HepG2 (cell line): ENCODE measurements at regions not wholly inside any gene's neighbourhood (a gene's known extent, or its start where the extent isn't known, plus 50 kb on each side); places are given as distances from the start of the nearest gene placed in this dataset.

Experiments
- ATAC-seq: fragments of 200-7000 bp; cut with Tn5 transposase; 3 replicates; pipeline ENCODE4 v1.9.1; 2020; ENCODE audit warnings: mild to moderate bottlenecking, moderate library complexity
- BruUV-seq: library from RNA; stranded (reverse); fragments of 400-500 nt; replicated peaks from 2 replicates; lab custom pipeline; 2021; lab: Mats Ljungman, UMichigan
- CTCF ChIA-PET: fragments of 300-600 bp; formaldehyde crosslinking; extraction: SDS; loops from one replicate; lab custom pipeline; 2021; ENCODE audit warnings: low total read pairs, inconsistent platforms, low intra/inter-chr PET ratio; lab: Yijun Ruan, JAX
- POLR2A ChIA-PET: fragments of 350-600 bp; sonication (Branson Sonifier 250); formaldehyde crosslinking; loops from one replicate; lab custom pipeline; 2020; ENCODE audit warnings: antibody characterized with exemption, inconsistent platforms; lab: Yijun Ruan, JAX
- DNase-seq: peaks from one replicate; pipeline ENCODE4 v3.0.0-alpha.2; 2015; ENCODE audit warnings: low spot score
- FAIRE-seq: peaks from 3 replicates; lab custom pipeline; 2011; peaks lifted over from hg19 to GRCh38; lab: Jason Lieb, UNC
- H2AFZ ChIP-seq: one replicate; pipeline ENCODE4 v1.6.1; 2011; ENCODE audit warnings: low read length, inconsistent platforms
- H3K27ac ChIP-seq: fragments of 300-600 bp; 3 replicates; pipeline ENCODE4 v1.8.0; 2011; ENCODE audit warnings: mixed run types, mild to moderate bottlenecking, mixed read lengths, low read length, inconsistent platforms; ENCODE audit not compliant: insufficient read depth; ENCODE audit errors: extremely low read length
- H3K27me3 ChIP-seq, 2 experiments: fragments of 200-600 bp in 1 of 2; 2 replicates in 1 of 2; 3 replicates in 1 of 2; pipeline versions ENCODE4 v1.6.0 to v1.8.0; 2011; ENCODE audit warnings: low read length in 2 of 2, mild to moderate bottlenecking in 2 of 2, moderate library complexity in 2 of 2, inconsistent platforms in 1 of 2; ENCODE audit not compliant: insufficient read depth in 2 of 2, control insufficient read depth in 1 of 2
- H3K36me3 ChIP-seq, 2 experiments: fragments of 200-600 bp in 1 of 2; replicated peaks in 1 of 2; 2 replicates in 1 of 2; 3 replicates in 1 of 2; pipeline versions ENCODE4 v1.5.1 to v1.8.0; 2011; ENCODE audit warnings: low read length in 2 of 2, inconsistent platforms in 1 of 2; ENCODE audit not compliant: insufficient read depth in 2 of 2, control insufficient read depth in 1 of 2
- H3K4me1 ChIP-seq: 2 replicates; pipeline ENCODE4 v1.5.1; 2012; ENCODE audit warnings: low read length, inconsistent platforms; ENCODE audit not compliant: insufficient read depth
- H3K4me2 ChIP-seq: 2 replicates; pipeline ENCODE4 v1.6.0; 2011; ENCODE audit warnings: low read depth, low read length, inconsistent platforms
- H3K4me3 ChIP-seq, 3 experiments: fragments of 200-600 bp in 1 of 3; sonication (generic), shearing (Covaris generic) in 1 of 3; replicated peaks in 1 of 3; 2 replicates each; pipeline ENCODE4 v1.5.1; 2011 to 2016; ENCODE audit warnings: low read length in 3 of 3, inconsistent platforms in 2 of 3, low read depth in 2 of 3, mild to moderate bottlenecking in 2 of 3, control low read depth in 1 of 3, mixed read lengths in 1 of 3; ENCODE audit not compliant: insufficient read depth in 1 of 3
- H3K79me2 ChIP-seq: one replicate; pipeline ENCODE4 v1.6.1; 2011; ENCODE audit warnings: low read length, inconsistent platforms; ENCODE audit not compliant: insufficient read depth
- H3K9ac ChIP-seq: 2 replicates; pipeline ENCODE4 v1.6.0; 2011; ENCODE audit warnings: mild to moderate bottlenecking, low read depth, low read length, inconsistent platforms; ENCODE audit not compliant: insufficient read depth
- H3K9me3 ChIP-seq: 2 replicates; pipeline ENCODE4 v1.5.1; 2012; ENCODE audit warnings: mild to moderate bottlenecking, low read length
- H4K20me1 ChIP-seq: 2 replicates; pipeline ENCODE4 v1.6.0; 2011; ENCODE audit warnings: inconsistent platforms, mild to moderate bottlenecking, low read length, moderate library complexity; ENCODE audit not compliant: insufficient read depth
- BCL6 ChIP-seq: IDR thresholded peaks from 2 replicates; pipeline ENCODE4 v1.6.1; 2016; ENCODE audit warnings: missing genetic modification reagents, missing compliant biosample characterization
- IKZF4 ChIP-seq: sonication (generic); formaldehyde crosslinking; IDR thresholded peaks from 2 replicates; pipeline ENCODE4 v1.5.1; 2020; ENCODE audit warnings: borderline replicate concordance, mild to moderate bottlenecking, low read depth, missing genetic modification reagents; ENCODE audit errors: not compliant biosample characterization
- PHB2 ChIP-seq: fragments of 450-650 bp; IDR thresholded peaks from 2 replicates; pipeline ENCODE4 v1.6.1; 2018; ENCODE audit not compliant: partially characterized antibody
- PRPF4 ChIP-seq: fragments of 200-400 bp; formaldehyde crosslinking; IDR thresholded peaks from 2 replicates; pipeline ENCODE4 v1.6.1; 2016; ENCODE audit warnings: low read length, low read depth; ENCODE audit not compliant: poor library complexity, severe bottlenecking
- TBL1XR1 ChIP-seq: fragments of 150-350 bp; IDR thresholded peaks from 2 replicates; pipeline ENCODE4 v1.6.1; 2014; ENCODE audit warnings: borderline replicate concordance, low read length; ENCODE audit not compliant: partially characterized antibody
- TGIF2 ChIP-seq: IDR thresholded peaks from 2 replicates; pipeline ENCODE4 v1.6.1; 2016; ENCODE audit warnings: control low read depth, missing compliant biosample characterization
- ZMAT3 ChIP-seq: sonication (generic); formaldehyde crosslinking; conservative IDR thresholded peaks from 2 replicates; pipeline ENCODE4 v1.7.0; 2021; ENCODE audit warnings: missing genetic modification reagents
- ZNF232 ChIP-seq: sonication (generic); formaldehyde crosslinking; IDR thresholded peaks from 2 replicates; pipeline ENCODE4 v1.4.0; 2020; ENCODE audit warnings: missing genetic modification reagents, borderline replicate concordance
- ZNF296 ChIP-seq: sonication (generic); formaldehyde crosslinking; conservative IDR thresholded peaks from 2 replicates; pipeline ENCODE4 v1.5.0; 2020; ENCODE audit warnings: mild to moderate bottlenecking, missing genetic modification reagents
- ZNF350 ChIP-seq: sonication (generic); formaldehyde crosslinking; IDR thresholded peaks from 2 replicates; pipeline ENCODE4 v1.4.0; 2020; ENCODE audit warnings: mild to moderate bottlenecking, low read depth, missing genetic modification reagents, borderline replicate concordance
- ZNF468 ChIP-seq: sonication (generic); formaldehyde crosslinking; IDR thresholded peaks from 2 replicates; pipeline ENCODE4 v1.8.0; 2022; ENCODE audit warnings: mild to moderate bottlenecking, moderate library complexity, missing genetic modification reagents
- ZNF569 ChIP-seq: sonication (generic); formaldehyde crosslinking; IDR thresholded peaks from 2 replicates; pipeline ENCODE4 v1.5.0; 2020; ENCODE audit warnings: mild to moderate bottlenecking, missing genetic modification reagents, moderate library complexity, borderline replicate concordance
- ZNF614 ChIP-seq: IDR thresholded peaks from 2 replicates; pipeline ENCODE4 v1.6.1; 2018; ENCODE audit warnings: missing biosample characterization, missing genetic modification reagents, inconsistent platforms, borderline replicate concordance
- WGBS: methylation state at CpG from one replicate; pipeline ENCODE4 v1.1.6; 2017; ENCODE audit warnings: low lambda C conversion rate; 5-methylcytosine and 5-hydroxymethylcytosine counted together
- in situ Hi-C: cut with HindIII; loops from 2 replicates; pipeline ENCODE4 v1.10.0; 2017; ENCODE audit warnings: low pct_unique_long_range_greater_than_20kb; ENCODE audit not compliant: extremely low pct_ligation_motif_present
- intact Hi-C: fragments of 100-400 bp; cut with micrococcal nuclease; formaldehyde crosslinking; loops from one replicate; pipeline ENCODE4 v1.10.0; 2022; ENCODE audit not compliant: unreplicated experiment
- TF ChIP-seq, protein P1 (sequence below): sonication (generic); formaldehyde crosslinking; conservative IDR thresholded peaks from 2 replicates; pipeline ENCODE4 v1.8.0; 2022; ENCODE audit warnings: mild to moderate bottlenecking, moderate library complexity, missing genetic modification reagents
- TF ChIP-seq, protein P2 (sequence below): sonication (generic); formaldehyde crosslinking; IDR thresholded peaks from 2 replicates; pipeline ENCODE4 v1.4.0; 2020; ENCODE audit warnings: missing genetic modification reagents, mild to moderate bottlenecking, borderline replicate concordance

DNA sequence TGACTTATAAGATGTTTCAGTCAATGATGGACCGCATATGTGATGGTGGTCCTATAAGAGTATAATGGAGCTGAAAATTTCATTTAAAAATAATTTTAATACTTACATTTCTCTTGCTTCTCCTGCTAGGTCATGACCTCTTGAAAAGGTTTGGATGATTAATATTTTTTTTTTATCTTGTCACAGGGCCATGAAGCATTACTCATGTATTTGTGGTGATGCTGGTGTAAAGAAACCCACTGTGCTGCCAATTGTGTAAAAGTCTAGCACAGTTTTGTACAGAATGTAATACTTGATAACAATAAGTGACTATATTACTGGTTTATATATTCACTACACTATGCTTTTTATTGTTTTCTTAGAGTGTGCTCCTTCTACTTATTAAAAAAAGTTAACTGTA, 124.2 kb upstream of the CELF4 start:
- Histone ChIP-seq H3K27me3 (no peaks in the 10 kb centered on the region), H4K20me1 (no peaks in the 10 kb centered on the region), H2AFZ (no peak overlapping the region), H3K4me3 (no peak overlapping the region), H3K79me2 (no peaks in the 10 kb centered on the region), H3K4me2 (no peak overlapping the region), H3K36me3 (no peaks in the 10 kb centered on the region), H3K9ac (no peak overlapping the region)
- WGBS = 66% methylated on average over 1 of the region's 1 CpG
- ChIA-PET POLR2A (no interaction called here), CTCF (no interaction called here)
- in situ Hi-C loops = no loop called here
- FAIRE-seq (no peak), ATAC-seq (no peak), DNase-seq (no peak)
- no TSS peak for BruUV-seq
- TF ChIP-seq ZNF350 (CRISPR knock-in tag) = no peak
- no peak for TF ChIP-seq ZNF296 (CRISPR knock-in tag)
- no peak for TF ChIP-seq TGIF2 (CRISPR knock-in tag)
- no peak for TF ChIP-seq ZNF614 (CRISPR knock-in tag)
- TF ChIP-seq ZNF468 (CRISPR knock-in tag) = no peak
- TF ChIP-seq, all 625 proteins: peak for 0
- no peaks in the 10 kb centered on the region for H3K9me3 ChIP-seq
- intact Hi-C loops = no loop called here
- no peak overlapping the region for H3K27ac ChIP-seq
- H3K4me1 ChIP-seq = no peaks in the 10 kb centered on the region

DNA sequence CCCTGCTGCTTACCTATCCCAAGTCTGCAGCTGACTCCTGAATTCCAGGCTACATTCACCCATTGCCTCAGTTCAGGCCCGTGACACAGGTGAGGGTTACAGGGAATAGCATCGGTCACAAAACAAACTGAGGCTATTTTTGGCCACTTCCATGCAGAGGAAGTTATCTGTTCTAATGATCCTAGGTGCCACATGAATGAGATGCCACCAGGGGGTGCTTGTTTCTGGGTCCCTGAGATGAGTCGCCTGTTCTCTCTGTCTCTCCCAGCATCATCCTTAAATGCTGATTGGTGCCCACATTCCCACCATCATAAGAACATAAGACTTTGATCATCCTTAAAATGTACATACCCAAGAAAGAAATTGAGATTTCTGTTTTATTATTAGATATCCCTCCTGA, 119.0 kb upstream of the CELF4 start:
- WGBS = 4% methylated on average over 3 of the region's 3 CpGs
- peaks cover 0 to 4% of the 10 kb centered on the region in 2 experiments; a peak in 1 of 5 replicates for H3K27me3 ChIP-seq
- no peaks in the 10 kb centered on the region for H3K36me3 ChIP-seq
- intact Hi-C loops = no loop called here
- H2AFZ ChIP-seq = no peak overlapping the region
- ChIA-PET CTCF (no interaction called here), POLR2A (no interaction called here)
- H3K4me1 ChIP-seq = no peaks in the 10 kb centered on the region
- no peak overlapping the region for H3K27ac ChIP-seq
- H3K4me3 ChIP-seq = no peak overlapping the region
- no peaks in the 10 kb centered on the region for H3K9me3 ChIP-seq
- H4K20me1 ChIP-seq = no peaks in the 10 kb centered on the region
- BruUV-seq = no TSS peak
- ATAC-seq (peak; percentile 25; the same call in 1 of the 3 replicates), FAIRE-seq (no peak), DNase-seq (no peak)
- no peak overlapping the region for H3K9ac ChIP-seq
- no peak overlapping the region for H3K4me2 ChIP-seq
- no peaks in the 10 kb centered on the region for H3K79me2 ChIP-seq
- in situ Hi-C loops = no loop called here
- TF ChIP-seq PHB2 = no peak
- TF ChIP-seq ZMAT3 (CRISPR knock-in tag) = no peak
- TF ChIP-seq PRPF4 = no peak
- no peak for TF ChIP-seq BCL6 (CRISPR knock-in tag)
- TF ChIP-seq, protein P1, sequence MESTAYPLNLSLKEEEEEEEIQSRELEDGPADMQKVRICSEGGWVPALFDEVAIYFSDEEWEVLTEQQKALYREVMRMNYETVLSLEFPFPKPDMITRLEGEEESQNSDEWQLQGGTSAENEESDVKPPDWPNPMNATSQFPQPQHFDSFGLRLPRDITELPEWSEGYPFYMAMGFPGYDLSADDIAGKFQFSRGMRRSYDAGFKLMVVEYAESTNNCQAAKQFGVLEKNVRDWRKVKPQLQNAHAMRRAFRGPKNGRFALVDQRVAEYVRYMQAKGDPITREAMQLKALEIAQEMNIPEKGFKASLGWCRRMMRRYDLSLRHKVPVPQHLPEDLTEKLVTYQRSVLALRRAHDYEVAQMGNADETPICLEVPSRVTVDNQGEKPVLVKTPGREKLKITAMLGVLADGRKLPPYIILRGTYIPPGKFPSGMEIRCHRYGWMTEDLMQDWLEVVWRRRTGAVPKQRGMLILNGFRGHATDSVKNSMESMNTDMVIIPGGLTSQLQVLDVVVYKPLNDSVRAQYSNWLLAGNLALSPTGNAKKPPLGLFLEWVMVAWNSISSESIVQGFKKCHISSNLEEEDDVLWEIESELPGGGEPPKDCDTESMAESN = no peak
- no peak for TF ChIP-seq TBL1XR1
- no peak for TF ChIP-seq ZNF569 (CRISPR knock-in tag)
- no peak for TF ChIP-seq ZNF232 (CRISPR knock-in tag)
- TF ChIP-seq, protein P2, sequence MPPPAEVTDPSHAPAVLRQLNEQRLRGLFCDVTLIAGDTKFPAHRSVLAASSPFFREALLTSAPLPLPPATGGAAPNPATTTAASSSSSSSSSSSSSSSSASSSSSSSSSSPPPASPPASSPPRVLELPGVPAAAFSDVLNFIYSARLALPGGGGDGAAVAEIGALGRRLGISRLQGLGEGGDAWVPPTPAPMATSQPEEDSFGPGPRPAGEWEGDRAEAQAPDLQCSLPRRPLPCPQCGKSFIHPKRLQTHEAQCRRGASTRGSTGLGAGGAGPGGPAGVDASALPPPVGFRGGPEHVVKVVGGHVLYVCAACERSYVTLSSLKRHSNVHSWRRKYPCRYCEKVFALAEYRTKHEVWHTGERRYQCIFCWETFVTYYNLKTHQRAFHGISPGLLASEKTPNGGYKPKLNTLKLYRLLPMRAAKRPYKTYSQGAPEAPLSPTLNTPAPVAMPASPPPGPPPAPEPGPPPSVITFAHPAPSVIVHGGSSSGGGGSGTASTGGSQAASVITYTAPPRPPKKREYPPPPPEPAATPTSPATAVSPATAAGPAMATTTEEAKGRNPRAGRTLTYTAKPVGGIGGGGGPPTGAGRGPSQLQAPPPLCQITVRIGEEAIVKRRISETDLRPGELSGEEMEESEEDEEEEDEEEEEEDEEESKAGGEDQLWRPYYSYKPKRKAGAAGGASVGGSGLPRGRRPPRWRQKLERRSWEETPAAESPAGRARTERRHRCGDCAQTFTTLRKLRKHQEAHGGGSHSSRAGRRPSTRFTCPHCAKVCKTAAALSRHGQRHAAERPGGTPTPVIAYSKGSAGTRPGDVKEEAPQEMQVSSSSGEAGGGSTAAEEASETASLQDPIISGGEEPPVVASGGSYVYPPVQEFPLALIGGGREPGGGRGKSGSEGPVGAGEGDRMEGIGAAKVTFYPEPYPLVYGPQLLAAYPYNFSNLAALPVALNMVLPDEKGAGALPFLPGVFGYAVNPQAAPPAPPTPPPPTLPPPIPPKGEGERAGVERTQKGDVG = no peak
- TF ChIP-seq IKZF4 (CRISPR knock-in tag) = no peak
